HepG2 (cell line): ENCODE measurements at regions not wholly inside any gene's neighbourhood (a gene's known extent, or its start where the extent isn't known, plus 50 kb on each side); places are given as distances from the start of the nearest gene placed in this dataset.

Experiments
- DPF2 ChIP-seq: sonication (generic); formaldehyde crosslinking; IDR thresholded peaks from 2 replicates; pipeline ENCODE4 v1.4.0; 2020; ENCODE audit warnings: mild to moderate bottlenecking, low read depth, missing genetic modification reagents, borderline replicate concordance
- ELF3 ChIP-seq: IDR thresholded peaks from 2 replicates; pipeline ENCODE4 v1.6.1; 2016; ENCODE audit warnings: missing genetic modification reagents, missing compliant biosample characterization
- FOSL2 ChIP-seq: sonication (generic); formaldehyde crosslinking; IDR thresholded peaks from 2 replicates; pipeline ENCODE4 v1.4.0; 2020; ENCODE audit warnings: missing genetic modification reagents
- HMGXB3 ChIP-seq: sonication (generic); formaldehyde crosslinking; IDR thresholded peaks from 2 replicates; pipeline ENCODE4 v1.4.0; 2020; ENCODE audit warnings: missing genetic modification reagents, borderline replicate concordance
- HNF1A ChIP-seq, 2 experiments: sonication (generic) in 1 of 2; formaldehyde crosslinking in 1 of 2; IDR thresholded peaks; 2 replicates each; pipeline versions ENCODE4 v1.4.0 to v1.6.1; 2016 to 2020; ENCODE audit warnings: borderline replicate concordance in 1 of 2, low read depth in 1 of 2, mild to moderate bottlenecking in 1 of 2, missing genetic modification reagents in 1 of 2
- MBD4 ChIP-seq: IDR thresholded peaks from 2 replicates; pipeline ENCODE4 v1.6.1; 2012; ENCODE audit warnings: low read length, inconsistent platforms, borderline replicate concordance
- NKX3-1 ChIP-seq: sonication (generic); formaldehyde crosslinking; IDR thresholded peaks from 2 replicates; pipeline ENCODE4 v1.5.0; 2020; ENCODE audit warnings: missing genetic modification reagents
- SOX6 ChIP-seq, 2 experiments: fragments of 450-650 bp in 1 of 2; sonication (generic) in 1 of 2; formaldehyde crosslinking in 1 of 2; IDR thresholded peaks; 2 replicates each; pipeline versions ENCODE4 v1.4.0 to v1.6.1; 2017 to 2020; ENCODE audit warnings: antibody characterized with exemption in 1 of 2, mild to moderate bottlenecking in 1 of 2, missing genetic modification reagents in 1 of 2
- ZFP91 ChIP-seq: sonication (generic); formaldehyde crosslinking; IDR thresholded peaks from 2 replicates; pipeline ENCODE4 v1.9.0; 2022; ENCODE audit warnings: missing genetic modification reagents, mild to moderate bottlenecking, borderline replicate concordance
- ZNF367 ChIP-seq: sonication (generic); formaldehyde crosslinking; IDR thresholded peaks from 2 replicates; pipeline ENCODE4 v1.4.0; 2020; ENCODE audit warnings: missing genetic modification reagents, borderline replicate concordance
- ZNF570 ChIP-seq: sonication (generic); formaldehyde crosslinking; IDR thresholded peaks from 2 replicates; pipeline ENCODE4 v1.4.0; 2020; ENCODE audit warnings: mild to moderate bottlenecking, missing genetic modification reagents, borderline replicate concordance
- ZNF704 ChIP-seq: sonication (generic); formaldehyde crosslinking; IDR thresholded peaks from 2 replicates; pipeline ENCODE4 v1.8.1; 2023; ENCODE audit warnings: mild to moderate bottlenecking, inconsistent platforms, moderate library complexity, missing genetic modification reagents, borderline replicate concordance
- ZNF775 ChIP-seq: sonication (generic); formaldehyde crosslinking; IDR thresholded peaks from 2 replicates; pipeline ENCODE4 v1.4.0; 2020; ENCODE audit warnings: missing genetic modification reagents, mild to moderate bottlenecking, moderate library complexity, borderline replicate concordance

GRCh38 chrX:88560673-88561330, 186.2 kb upstream of the CPXCR1 start (continued):
- TF ChIP-seq SOX6 (IDR thresholded peaks at IDR 0.05), result no peak
- peak; percentile 88 for TF ChIP-seq SOX6 (CRISPR knock-in tag; IDR thresholded peaks at IDR 0.05)
- TF ChIP-seq HNF1A (IDR thresholded peaks at IDR 0.05; ENCODE audit: low read depth), result peak; percentile 59; the same call in 1 of the 2 replicates
- TF ChIP-seq HNF1A (CRISPR knock-in tag; IDR thresholded peaks at IDR 0.05; ENCODE audit: borderline replicate concordance), result peak; percentile 85
- TF ChIP-seq FOSL2 (CRISPR knock-in tag), result peak; percentile 85
- 0 out of 2 replicates have a peak, but pooled peaks have one; percentile 32 for TF ChIP-seq NKX3-1 (CRISPR knock-in tag)
- no peak for TF ChIP-seq ZNF704 (CRISPR knock-in tag)
- TF ChIP-seq MBD4, result peak; percentile 92; the same call in 1 of the 2 replicates
- TF ChIP-seq ZNF775 (CRISPR knock-in tag), result peak; percentile 97
- TF ChIP-seq DPF2, result peak; percentile 83
- TF ChIP-seq ELF3, result peak; percentile 92
- TF ChIP-seq HMGXB3 (CRISPR knock-in tag), result peak; percentile 50; the same call in 1 of the 2 replicates
- no peak for TF ChIP-seq ZNF570 (CRISPR knock-in tag)
- TF ChIP-seq ZFP91 (CRISPR knock-in tag), result no peak
- TF ChIP-seq ZNF367 (CRISPR knock-in tag), result no peak
